Osteoblast (primary cell): ENCODE measurements at regions not wholly inside any gene's neighbourhood (a gene's known extent, or its start where the extent isn't known, plus 50 kb on each side); places are given as distances from the start of the nearest gene placed in this dataset.

Source experiments
- DNase-seq: peaks from one replicate; pipeline ENCODE4 v3.0.0; 2011; ENCODE audit warnings: low spot score, mixed read lengths; ENCODE audit not compliant: insufficient read length; ENCODE audit errors: missing footprints
- H2AFZ ChIP-seq: 2 replicates; pipeline ENCODE4 v1.6.0; 2011; ENCODE audit warnings: mild to moderate bottlenecking, low read length
- H3K27ac ChIP-seq: 2 replicates; pipeline ENCODE4 v1.5.1; 2011; ENCODE audit warnings: mild to moderate bottlenecking, low read depth, low read length, moderate library complexity
- H3K27me3 ChIP-seq: 2 replicates; pipeline ENCODE4 v1.6.0; 2012; ENCODE audit warnings: mild to moderate bottlenecking, control low read depth, inconsistent platforms, low read length, moderate library complexity; ENCODE audit not compliant: insufficient read depth
- H3K36me3 ChIP-seq: 2 replicates; pipeline ENCODE4 v1.5.1; 2011; ENCODE audit warnings: mild to moderate bottlenecking, low read length, control low read depth, moderate library complexity; ENCODE audit not compliant: insufficient read depth
- H3K4me1 ChIP-seq: 2 replicates; pipeline ENCODE4 v1.5.1; 2011; ENCODE audit warnings: mild to moderate bottlenecking, low read length, control low read depth, moderate library complexity; ENCODE audit not compliant: insufficient read depth
- H3K4me2 ChIP-seq: 2 replicates; pipeline ENCODE4 v1.6.0; 2011; ENCODE audit warnings: mild to moderate bottlenecking, low read length; ENCODE audit not compliant: insufficient read depth
- H3K4me3 ChIP-seq: fragments of 200-600 bp; sonication (generic); 3 replicates; pipeline ENCODE4 v1.5.1; 2012; ENCODE audit warnings: mild to moderate bottlenecking, low read length, inconsistent platforms; ENCODE audit not compliant: insufficient read depth
- H3K79me2 ChIP-seq: 2 replicates; pipeline ENCODE4 v1.6.0; 2012; ENCODE audit warnings: mild to moderate bottlenecking, low read length, control low read depth, inconsistent platforms; ENCODE audit not compliant: insufficient read depth
- H3K9me3 ChIP-seq: 2 replicates; pipeline ENCODE4 v1.5.1; 2011; ENCODE audit warnings: low read depth, low read length, control low read depth
- H4K20me1 ChIP-seq: 2 replicates; pipeline ENCODE4 v1.6.0; 2012; ENCODE audit warnings: mild to moderate bottlenecking, low read length, control low read depth; ENCODE audit not compliant: insufficient read depth
- CTCF ChIP-seq: IDR thresholded peaks from 2 replicates; pipeline ENCODE4 v1.5.1; 2011; ENCODE audit warnings: mild to moderate bottlenecking, low read depth, low read length, moderate library complexity; ENCODE audit errors: extremely low read depth

DNA sequence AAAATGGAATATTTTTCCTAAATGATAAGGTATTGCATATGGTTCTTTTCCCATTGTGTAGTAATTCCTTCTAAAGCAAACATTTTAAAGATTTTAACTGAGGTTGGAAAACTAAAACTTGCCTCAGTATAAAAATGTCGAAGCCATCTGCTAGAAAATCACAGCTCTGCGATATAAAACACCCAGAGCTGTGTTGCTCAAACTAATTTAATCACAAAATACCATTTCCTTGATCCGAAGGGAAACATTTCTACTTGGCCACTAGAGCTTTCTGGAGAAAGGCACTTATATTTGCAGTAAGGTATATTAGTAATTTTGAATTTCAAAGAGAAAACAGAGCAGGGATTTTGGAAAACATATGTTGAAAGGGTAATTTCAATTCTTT lies 209.2 kb upstream of the ZNF32 start:
- no peak for DNase-seq
- Histone ChIP-seq H3K9me3 (no peaks in the 10 kb centered on the region), H3K4me3 (no peak overlapping the region), H2AFZ (no peak overlapping the region), H3K4me2 (no peak overlapping the region), H3K79me2 (no peaks in the 10 kb centered on the region), H4K20me1 (no peaks in the 10 kb centered on the region), H3K36me3 (no peaks in the 10 kb centered on the region), H3K4me1 (peaks cover 39% of the 10 kb centered on the region), H3K27ac (peak overlapping the region; percentile 81), H3K27me3 (no peaks in the 10 kb centered on the region)
- no peak for TF ChIP-seq CTCF

GRCh38 chr10:43857206-43857930 lies 208.7 kb upstream of the ZNF32 start:
- H3K36me3 ChIP-seq = no peaks in the 10 kb centered on the region
- no peaks in the 10 kb centered on the region for H3K27me3 ChIP-seq
- H3K27ac ChIP-seq = peak overlapping the region; percentile 81
- TF ChIP-seq CTCF = no peak
- no peaks in the 10 kb centered on the region for H3K79me2 ChIP-seq
- H3K4me2 ChIP-seq = peak overlapping the region; percentile 20
- peaks cover 33% of the 10 kb centered on the region for H3K4me1 ChIP-seq
- DNase-seq = peak; percentile 89
- H3K4me3 ChIP-seq = no peak overlapping the region
- H3K9me3 ChIP-seq = no peaks in the 10 kb centered on the region
- no peak overlapping the region for H2AFZ ChIP-seq
- H4K20me1 ChIP-seq = no peaks in the 10 kb centered on the region

GRCh38 chr10:43856299-43856698 lies 207.6 kb upstream of the ZNF32 start:
- no peaks in the 10 kb centered on the region for H3K9me3 ChIP-seq

More at GRCh38 chr10:43856299-43856698, 207.6 kb upstream of the ZNF32 start:
- no peak overlapping the region for H3K4me2 ChIP-seq
- no peaks in the 10 kb centered on the region for H3K79me2 ChIP-seq
- H3K4me1 ChIP-seq = peaks cover 25% of the 10 kb centered on the region
- H3K4me3 ChIP-seq = no peak overlapping the region
- no peak for DNase-seq
- no peaks in the 10 kb centered on the region for H3K36me3 ChIP-seq
- H3K27me3 ChIP-seq = no peaks in the 10 kb centered on the region
- no peak overlapping the region for H2AFZ ChIP-seq
- peak overlapping the region; percentile 81 for H3K27ac ChIP-seq
- no peaks in the 10 kb centered on the region for H4K20me1 ChIP-seq
- TF ChIP-seq CTCF = no peak
